HG02610 (cell line): ENCODE measurements at regions not wholly inside any gene's neighbourhood (a gene's known extent, or its start where the extent isn't known, plus 50 kb on each side); places are given as distances from the start of the nearest gene placed in this dataset.
"Not testable (repeated sequence)": the region's sequence is repeated elsewhere in the genome, so short reads cannot be mapped to it uniquely, and the experiment has no call there.

ENCODE experiments used
- ATAC-seq: cut with Tn5 transposase; IDR thresholded peaks from one replicate; pipeline ENCODE4 v1.9.1; 2021; ENCODE audit warnings: mild to moderate bottlenecking, moderate library complexity; ENCODE audit not compliant: unreplicated experiment

DNA sequence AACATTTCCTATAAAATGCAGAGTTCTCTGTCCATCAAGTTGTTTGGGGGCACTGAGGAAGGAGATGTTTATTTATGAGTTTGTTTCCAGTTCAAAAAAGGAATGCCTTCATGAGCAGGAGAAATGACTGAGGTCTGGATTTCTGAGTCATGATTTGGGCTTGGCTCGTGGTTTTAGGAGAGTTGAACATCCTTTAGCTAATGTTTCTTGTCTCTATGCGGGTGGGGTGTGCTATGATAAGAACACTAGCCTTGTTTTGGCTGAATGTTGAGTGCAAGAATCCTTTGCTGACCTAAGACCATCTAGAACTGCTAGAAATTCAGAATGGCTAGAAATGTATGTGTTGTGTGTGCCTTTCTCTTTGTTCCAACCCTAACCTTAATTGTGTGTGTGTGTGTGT is 59.1 kb upstream of the NBPF11 start:
- not testable (repeated sequence) for ATAC-seq

DNA sequence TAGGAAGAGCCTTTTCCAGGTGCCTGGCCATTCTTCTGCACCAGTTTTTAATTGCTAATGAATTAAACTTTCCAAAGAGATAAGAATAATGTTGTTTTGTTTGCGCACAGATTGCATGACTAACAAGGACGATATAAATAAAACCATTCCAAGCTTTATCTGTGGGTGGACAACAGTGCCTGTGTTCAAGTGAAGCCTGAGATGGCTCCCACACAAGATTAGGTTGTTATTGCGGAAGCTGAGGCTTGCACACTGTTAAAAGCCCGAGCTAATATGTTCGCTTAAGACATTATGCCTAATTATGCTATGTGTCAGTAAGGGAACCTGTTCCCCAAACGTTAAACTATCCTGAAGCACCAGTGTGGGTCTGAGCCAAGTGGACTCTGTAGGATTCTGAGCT is 58.5 kb upstream of the NBPF11 start:
- not testable (repeated sequence) for ATAC-seq

DNA sequence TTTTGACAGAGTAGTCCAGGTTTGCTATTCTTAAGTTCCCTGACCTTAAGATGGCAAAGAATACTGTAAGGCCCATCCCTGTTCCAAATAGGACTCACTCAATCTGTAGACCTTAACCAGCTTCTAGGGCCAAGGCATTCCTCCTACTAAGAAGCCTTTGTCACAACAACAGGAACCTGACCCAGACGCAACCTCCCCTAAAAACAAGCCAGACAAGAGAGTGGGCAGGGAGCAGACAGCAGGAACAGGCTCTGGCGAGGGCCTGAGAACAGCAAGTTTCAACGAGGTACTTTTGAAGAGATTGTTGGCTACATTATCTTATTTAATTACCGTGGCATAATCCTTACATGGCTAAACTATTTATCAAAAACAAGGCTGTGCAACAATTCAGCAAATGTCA is 58.1 kb upstream of the NBPF11 start:
- not testable (repeated sequence) for ATAC-seq

DNA sequence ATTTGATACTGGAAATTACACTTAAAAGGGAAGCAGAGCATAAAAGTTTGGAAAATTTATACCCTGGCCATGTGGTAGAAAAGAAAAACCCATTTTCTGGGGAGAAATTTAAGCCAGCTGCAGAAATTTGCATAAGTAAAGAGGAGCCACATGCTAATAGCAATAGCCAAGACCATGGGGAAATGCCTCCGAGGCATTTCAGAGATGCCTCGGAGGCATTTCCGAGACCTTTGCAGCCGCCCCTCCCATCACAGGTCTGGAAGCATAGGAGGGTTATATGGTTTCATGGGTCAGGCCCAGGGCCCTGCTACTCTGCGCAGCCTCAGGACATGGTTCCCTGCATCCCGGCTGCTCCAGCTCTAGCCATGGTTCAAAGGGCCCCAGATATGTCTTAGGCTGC is 49.9 kb upstream of the NBPF11 start:
- not testable (repeated sequence) for ATAC-seq
